ENCODE measurements at regions not wholly inside any gene's neighbourhood (a gene's known extent, or its start where the extent isn't known, plus 50 kb on each side); places are given as distances from the start of the nearest gene placed in this dataset.

DNA sequence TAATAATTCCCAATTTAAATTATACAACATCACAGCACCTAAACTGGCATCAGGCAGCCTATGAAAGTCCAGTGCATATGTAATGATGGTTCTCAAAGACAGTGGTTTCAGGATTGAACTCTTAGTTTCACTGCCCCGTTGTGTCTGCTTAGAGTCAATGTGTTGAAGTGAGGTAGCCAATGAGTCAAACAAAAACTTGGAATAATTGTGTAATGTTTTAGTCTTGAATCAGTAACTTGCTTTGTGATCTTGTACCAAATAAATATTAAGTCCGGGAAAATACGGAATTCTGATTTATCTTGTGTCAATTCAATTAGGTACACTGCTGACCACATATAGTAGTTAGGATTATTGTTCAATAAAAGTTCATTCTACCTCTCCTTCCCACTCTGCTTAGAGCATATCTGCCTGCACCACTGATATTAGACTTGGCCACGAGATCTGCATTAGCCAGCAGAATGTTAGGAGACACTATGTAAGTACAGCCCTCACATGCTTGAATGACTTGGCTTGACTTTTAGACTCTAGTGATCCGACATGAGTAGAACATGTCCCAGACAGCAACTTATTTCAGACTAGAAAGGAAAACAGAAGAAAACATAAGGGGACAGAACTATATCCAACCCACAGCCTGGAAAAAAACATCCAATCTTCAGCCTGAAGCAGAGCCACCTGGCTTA is 441.5 kb upstream of the PTGER4 start:
- no peaks in the 10 kb centered on the region for H3K79me2 ChIP-seq (ENCODE audit: low read length)
- H3K27ac ChIP-seq (ENCODE audit: low read length) = no peak overlapping the region
- no peaks in the 10 kb centered on the region for H3K27me3 ChIP-seq (replicated peaks; ENCODE audit: insufficient read depth, low read length)
- H3F3A ChIP-seq (ENCODE audit: insufficient read depth, low read length) = no peaks in the 10 kb centered on the region
- H2AFZ ChIP-seq (ENCODE audit: low read length) = no peak overlapping the region
- no peaks in the 10 kb centered on the region for H3K9me3 ChIP-seq (replicated peaks; ENCODE audit: insufficient read depth, low read length)
- DNase-seq = no peak
- no peaks in the 10 kb centered on the region for H4K20me1 ChIP-seq (ENCODE audit: insufficient read depth, low read length)
- H3K4me2 ChIP-seq (ENCODE audit: low read depth, low read length) = no peak overlapping the region
- no peaks in the 10 kb centered on the region for H3K36me3 ChIP-seq (replicated peaks; ENCODE audit: insufficient read depth, low read length)
- no peak overlapping the region for H3K4me3 ChIP-seq (ENCODE audit: low read length)
- no peaks in the 10 kb centered on the region for H3K4me1 ChIP-seq (ENCODE audit: low read length)
- no peak overlapping the region for H3K9ac ChIP-seq (ENCODE audit: low read length)
- H3K9me2 ChIP-seq (replicated peaks; ENCODE audit: insufficient read depth, low read length) = no peaks in the 10 kb centered on the region
- TF ChIP-seq CTCF (IDR thresholded peaks at IDR 0.05; ENCODE audit: low read length) (no peak), EZH2 (optimal IDR thresholded peaks at IDR 0.05; ENCODE audit: low read depth, low read length) (no peak), EZH2phosphoT487 (IDR thresholded peaks at IDR 0.05; ENCODE audit: low read length) (no peak)

DNA sequence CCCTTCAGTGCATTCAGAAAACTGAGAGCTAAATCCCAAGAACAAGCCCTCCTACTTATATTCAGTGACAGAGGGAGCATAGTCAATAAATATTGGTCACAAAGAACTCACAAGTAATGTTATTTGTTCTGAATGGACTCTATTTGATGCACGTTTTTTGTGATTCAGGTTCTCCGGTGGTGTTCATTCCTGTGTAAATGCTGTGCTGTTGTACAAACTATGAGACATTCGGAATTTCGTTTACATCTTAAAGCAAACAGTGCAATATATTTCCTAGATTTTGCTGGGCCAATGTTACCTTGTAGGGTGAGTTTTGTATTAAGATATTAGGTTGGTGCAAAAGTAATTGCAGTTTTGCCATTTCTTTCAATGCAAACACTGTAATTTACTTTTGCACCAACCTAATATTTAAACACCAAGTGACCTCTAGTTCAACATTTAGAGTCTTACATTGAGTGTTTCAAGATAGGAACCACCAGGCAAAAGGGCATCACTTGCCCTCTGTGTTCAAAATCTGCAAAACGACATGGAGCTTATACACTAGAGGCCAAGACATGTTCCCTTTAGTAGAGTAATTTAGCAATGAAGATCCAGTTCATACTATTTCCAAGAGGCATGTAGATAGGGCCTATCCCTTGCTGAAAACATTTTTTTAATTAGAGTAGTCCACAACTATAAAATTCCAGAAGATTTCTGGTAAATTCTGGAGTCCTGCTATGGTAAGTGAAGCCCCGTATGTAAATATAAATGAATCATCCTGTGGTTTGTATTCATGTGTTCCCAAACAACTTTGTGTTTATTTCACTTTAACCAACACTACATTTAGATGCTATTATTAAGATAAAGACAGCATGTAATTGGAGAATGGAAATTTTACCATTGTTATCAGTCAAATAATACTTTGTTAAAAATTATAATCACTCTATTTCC is 444.0 kb upstream of the PTGER4 start:
- H3K27ac ChIP-seq (ENCODE audit: low read length) = no peak overlapping the region

DNA sequence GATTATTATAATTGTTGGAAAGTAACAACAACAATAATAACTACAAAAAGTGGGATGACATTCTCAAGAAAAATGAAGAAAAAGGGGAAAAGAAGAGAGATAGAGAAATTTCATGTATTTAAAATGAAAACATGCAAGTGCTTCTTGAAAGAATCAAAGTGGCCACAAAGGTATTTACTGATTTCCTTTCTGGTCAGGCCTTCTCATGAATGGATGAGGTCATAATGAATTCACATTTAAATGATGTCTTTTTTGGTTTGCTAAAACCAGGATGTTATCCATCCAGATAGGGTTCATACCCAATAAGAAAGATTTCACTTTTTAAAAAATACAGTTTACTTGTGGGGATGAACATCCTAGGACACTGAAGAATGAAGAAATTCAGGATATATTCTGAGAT is 446.4 kb upstream of the PTGER4 start:
- no peaks in the 10 kb centered on the region for H3K79me2 ChIP-seq (ENCODE audit: low read length)
- H3F3A ChIP-seq (ENCODE audit: insufficient read depth, low read length) = no peaks in the 10 kb centered on the region
- H3K4me1 ChIP-seq (ENCODE audit: low read length) = no peaks in the 10 kb centered on the region
- no peaks in the 10 kb centered on the region for H3K9me2 ChIP-seq (replicated peaks; ENCODE audit: insufficient read depth, low read length)
- no peaks in the 10 kb centered on the region for H4K20me1 ChIP-seq (ENCODE audit: insufficient read depth, low read length)
- no peaks in the 10 kb centered on the region for H3K9me3 ChIP-seq (replicated peaks; ENCODE audit: insufficient read depth, low read length)
- no peaks in the 10 kb centered on the region for H3K27me3 ChIP-seq (replicated peaks; ENCODE audit: insufficient read depth, low read length)
- TF ChIP-seq CTCF (IDR thresholded peaks at IDR 0.05; ENCODE audit: low read length) = no peak
- no peak for TF ChIP-seq EZH2phosphoT487 (IDR thresholded peaks at IDR 0.05; ENCODE audit: low read length)
- TF ChIP-seq EZH2 (optimal IDR thresholded peaks at IDR 0.05; ENCODE audit: low read depth, low read length) = no peak
- no peaks in the 10 kb centered on the region for H3K36me3 ChIP-seq (replicated peaks; ENCODE audit: insufficient read depth, low read length)
- no peak overlapping the region for H3K4me3 ChIP-seq (ENCODE audit: low read length)
- H3K27ac ChIP-seq (ENCODE audit: low read length) = no peak overlapping the region
- H2AFZ ChIP-seq (ENCODE audit: low read length) = no peak overlapping the region
- no peak overlapping the region for H3K4me2 ChIP-seq (ENCODE audit: low read depth, low read length)
- DNase-seq = no peak
- no peak overlapping the region for H3K9ac ChIP-seq (ENCODE audit: low read length)

More for the DNA sequence above, 444.0 kb upstream of the PTGER4 start:
- Histone ChIP-seq H3K4me1 (ENCODE audit: low read length) (no peaks in the 10 kb centered on the region), H3K4me3 (ENCODE audit: low read length) (no peak overlapping the region), H3K79me2 (ENCODE audit: low read length) (no peaks in the 10 kb centered on the region), H3K36me3 (replicated peaks; ENCODE audit: insufficient read depth, low read length) (no peaks in the 10 kb centered on the region), H3F3A (ENCODE audit: insufficient read depth, low read length) (no peaks in the 10 kb centered on the region), H3K9ac (ENCODE audit: low read length) (no peak overlapping the region), H3K4me2 (ENCODE audit: low read depth, low read length) (no peak overlapping the region), H4K20me1 (ENCODE audit: insufficient read depth, low read length) (no peaks in the 10 kb centered on the region), H3K9me2 (replicated peaks; ENCODE audit: insufficient read depth, low read length) (no peaks in the 10 kb centered on the region), H3K27me3 (replicated peaks; ENCODE audit: insufficient read depth, low read length) (no peaks in the 10 kb centered on the region), H3K9me3 (replicated peaks; ENCODE audit: insufficient read depth, low read length) (no peaks in the 10 kb centered on the region), H2AFZ (ENCODE audit: low read length) (no peak overlapping the region)
- TF ChIP-seq CTCF (IDR thresholded peaks at IDR 0.05; ENCODE audit: low read length) = no peak
- TF ChIP-seq EZH2phosphoT487 (IDR thresholded peaks at IDR 0.05; ENCODE audit: low read length) = no peak
- TF ChIP-seq EZH2 (optimal IDR thresholded peaks at IDR 0.05; ENCODE audit: low read depth, low read length) = no peak
- DNase-seq = no peak

Measured in MM.1S (cell line).